ENCODE measurements at regions not wholly inside any gene's neighbourhood (a gene's known extent, or its start where the extent isn't known, plus 50 kb on each side); places are given as distances from the start of the nearest gene placed in this dataset.
"Not testable (repeated sequence)": the region's sequence is repeated elsewhere in the genome, so short reads cannot be mapped to it uniquely, and the experiment has no call there.

GRCh38 chr7:54946764-54947163 is 72.1 kb upstream of the EGFR start:
- Histone ChIP-seq H3K36me3 (ENCODE audit: control insufficient read depth in 1 of 2, insufficient read depth in 2 of 2, low read length in 2 of 2) (no peaks in the 10 kb centered on the region), H3K4me1 (ENCODE audit: control insufficient read depth in 1 of 2, insufficient read depth in 2 of 2, low read length in 2 of 2) (no peaks in the 10 kb centered on the region), H3K9me3 (ENCODE audit: control insufficient read depth in 1 of 2, low read length in 2 of 2) (no peaks in the 10 kb centered on the region), H3K4me3 (ENCODE audit: low read depth in 1 of 2, low read length in 2 of 2) (no peak overlapping the region), H3K9ac (ENCODE audit: low read depth in 1 of 2, low read length in 2 of 2) (no peak overlapping the region), H3K27ac (ENCODE audit: low read depth, low read length) (no peak overlapping the region), H3K27me3 (ENCODE audit: control insufficient read depth in 1 of 2, insufficient read depth in 2 of 2, low read length in 2 of 2) (no peaks in the 10 kb centered on the region)

- no peaks in the 10 kb centered on the region for H3K27me3 ChIP-seq (ENCODE audit: control insufficient read depth in 1 of 2, insufficient read depth in 2 of 2, low read length in 2 of 2)
- H3K9ac ChIP-seq (ENCODE audit: low read depth in 1 of 2, low read length in 2 of 2), result no peak overlapping the region
- no peak overlapping the region for H3K4me3 ChIP-seq (ENCODE audit: low read depth in 1 of 2, low read length in 2 of 2)
- no peaks in the 10 kb centered on the region for H3K4me1 ChIP-seq (ENCODE audit: control insufficient read depth in 1 of 2, insufficient read depth in 2 of 2, low read length in 2 of 2)
- no peak overlapping the region for H3K27ac ChIP-seq (ENCODE audit: low read depth, low read length)
- H3K9me3 ChIP-seq (ENCODE audit: control insufficient read depth in 1 of 2, low read length in 2 of 2), result no peaks in the 10 kb centered on the region
- no peaks in the 10 kb centered on the region for H3K36me3 ChIP-seq (ENCODE audit: control insufficient read depth in 1 of 2, insufficient read depth in 2 of 2, low read length in 2 of 2)
These were observed 71.6 kb upstream of the EGFR start for GRCh38 chr7:54947266-54947665.

- not testable (repeated sequence) for H3K4me1 ChIP-seq (ENCODE audit: control insufficient read depth in 1 of 2, insufficient read depth in 2 of 2, low read length in 2 of 2); H3K27ac ChIP-seq (ENCODE audit: low read depth, low read length); H3K36me3 ChIP-seq (ENCODE audit: control insufficient read depth in 1 of 2, insufficient read depth in 2 of 2, low read length in 2 of 2); H3K27me3 ChIP-seq (ENCODE audit: control insufficient read depth in 1 of 2, insufficient read depth in 2 of 2, low read length in 2 of 2); H3K9me3 ChIP-seq (ENCODE audit: control insufficient read depth in 1 of 2, low read length in 2 of 2); H3K4me3 ChIP-seq (ENCODE audit: low read depth in 1 of 2, low read length in 2 of 2); H3K9ac ChIP-seq (ENCODE audit: low read depth in 1 of 2, low read length in 2 of 2)
These were observed 69.3 kb upstream of the EGFR start for GRCh38 chr7:54949514-54949913.

GRCh38 chr7:54955296-54955695 is 63.5 kb upstream of the EGFR start:
- no peak overlapping the region for H3K4me3 ChIP-seq (ENCODE audit: low read depth in 1 of 2, low read length in 2 of 2)
- no peaks in the 10 kb centered on the region for H3K4me1 ChIP-seq (ENCODE audit: control insufficient read depth in 1 of 2, insufficient read depth in 2 of 2, low read length in 2 of 2)
- no peak overlapping the region for H3K9ac ChIP-seq (ENCODE audit: low read depth in 1 of 2, low read length in 2 of 2)
- no peaks in the 10 kb centered on the region for H3K9me3 ChIP-seq (ENCODE audit: control insufficient read depth in 1 of 2, low read length in 2 of 2)
- no peaks in the 10 kb centered on the region for H3K36me3 ChIP-seq (ENCODE audit: control insufficient read depth in 1 of 2, insufficient read depth in 2 of 2, low read length in 2 of 2)
- H3K27me3 ChIP-seq (ENCODE audit: control insufficient read depth in 1 of 2, insufficient read depth in 2 of 2, low read length in 2 of 2), result no peaks in the 10 kb centered on the region
- H3K27ac ChIP-seq (ENCODE audit: low read depth, low read length), result no peak overlapping the region

GRCh38 chr7:54955696-54956420 is 63.0 kb upstream of the EGFR start:
- Histone ChIP-seq H3K4me1 (ENCODE audit: control insufficient read depth in 1 of 2, insufficient read depth in 2 of 2, low read length in 2 of 2) (no peaks in the 10 kb centered on the region), H3K9me3 (ENCODE audit: control insufficient read depth in 1 of 2, low read length in 2 of 2) (no peaks in the 10 kb centered on the region), H3K27ac (ENCODE audit: low read depth, low read length) (no peak overlapping the region), H3K36me3 (ENCODE audit: control insufficient read depth in 1 of 2, insufficient read depth in 2 of 2, low read length in 2 of 2) (no peaks in the 10 kb centered on the region), H3K4me3 (ENCODE audit: low read depth in 1 of 2, low read length in 2 of 2) (no peak overlapping the region), H3K27me3 (ENCODE audit: control insufficient read depth in 1 of 2, insufficient read depth in 2 of 2, low read length in 2 of 2) (no peaks in the 10 kb centered on the region), H3K9ac (ENCODE audit: low read depth in 1 of 2, low read length in 2 of 2) (no peak overlapping the region)

- no peaks in the 10 kb centered on the region for H3K9me3 ChIP-seq (ENCODE audit: control insufficient read depth in 1 of 2, low read length in 2 of 2)
- no peak overlapping the region for H3K4me3 ChIP-seq (ENCODE audit: low read depth in 1 of 2, low read length in 2 of 2)
- H3K4me1 ChIP-seq (ENCODE audit: control insufficient read depth in 1 of 2, insufficient read depth in 2 of 2, low read length in 2 of 2), result no peaks in the 10 kb centered on the region
- H3K27ac ChIP-seq (ENCODE audit: low read depth, low read length), result no peak overlapping the region
- no peaks in the 10 kb centered on the region for H3K27me3 ChIP-seq (ENCODE audit: control insufficient read depth in 1 of 2, insufficient read depth in 2 of 2, low read length in 2 of 2)
- H3K9ac ChIP-seq (ENCODE audit: low read depth in 1 of 2, low read length in 2 of 2), result no peak overlapping the region
- no peaks in the 10 kb centered on the region for H3K36me3 ChIP-seq (ENCODE audit: control insufficient read depth in 1 of 2, insufficient read depth in 2 of 2, low read length in 2 of 2)
These were observed 62.0 kb upstream of the EGFR start for GRCh38 chr7:54956865-54957264.

- no peaks in the 10 kb centered on the region for H3K9me3 ChIP-seq (ENCODE audit: control insufficient read depth in 1 of 2, low read length in 2 of 2)
- no peak overlapping the region for H3K9ac ChIP-seq (ENCODE audit: low read depth in 1 of 2, low read length in 2 of 2)
- no peaks in the 10 kb centered on the region for H3K36me3 ChIP-seq (ENCODE audit: control insufficient read depth in 1 of 2, insufficient read depth in 2 of 2, low read length in 2 of 2)
- H3K27ac ChIP-seq (ENCODE audit: low read depth, low read length), result no peak overlapping the region
- no peaks in the 10 kb centered on the region for H3K4me1 ChIP-seq (ENCODE audit: control insufficient read depth in 1 of 2, insufficient read depth in 2 of 2, low read length in 2 of 2)
- H3K4me3 ChIP-seq (ENCODE audit: low read depth in 1 of 2, low read length in 2 of 2), result no peak overlapping the region
- H3K27me3 ChIP-seq (ENCODE audit: control insufficient read depth in 1 of 2, insufficient read depth in 2 of 2, low read length in 2 of 2), result no peaks in the 10 kb centered on the region
These were observed 58.3 kb upstream of the EGFR start for GRCh38 chr7:54960517-54960916.

GRCh38 chr7:54961391-54961790 is 57.4 kb upstream of the EGFR start:
- no peaks in the 10 kb centered on the region for H3K4me1 ChIP-seq (ENCODE audit: control insufficient read depth in 1 of 2, insufficient read depth in 2 of 2, low read length in 2 of 2)
- H3K9me3 ChIP-seq (ENCODE audit: control insufficient read depth in 1 of 2, low read length in 2 of 2), result no peaks in the 10 kb centered on the region
- no peaks in the 10 kb centered on the region for H3K36me3 ChIP-seq (ENCODE audit: control insufficient read depth in 1 of 2, insufficient read depth in 2 of 2, low read length in 2 of 2)
- no peak overlapping the region for H3K27ac ChIP-seq (ENCODE audit: low read depth, low read length)
- no peak overlapping the region for H3K9ac ChIP-seq (ENCODE audit: low read depth in 1 of 2, low read length in 2 of 2)
- no peaks in the 10 kb centered on the region for H3K27me3 ChIP-seq (ENCODE audit: control insufficient read depth in 1 of 2, insufficient read depth in 2 of 2, low read length in 2 of 2)
- no peak overlapping the region for H3K4me3 ChIP-seq (ENCODE audit: low read depth in 1 of 2, low read length in 2 of 2)

- no peaks in the 10 kb centered on the region for H3K36me3 ChIP-seq (ENCODE audit: control insufficient read depth in 1 of 2, insufficient read depth in 2 of 2, low read length in 2 of 2)
- H3K9ac ChIP-seq (ENCODE audit: low read depth in 1 of 2, low read length in 2 of 2), result no peak overlapping the region
- no peaks in the 10 kb centered on the region for H3K27me3 ChIP-seq (ENCODE audit: control insufficient read depth in 1 of 2, insufficient read depth in 2 of 2, low read length in 2 of 2)
- H3K4me3 ChIP-seq (ENCODE audit: low read depth in 1 of 2, low read length in 2 of 2), result no peak overlapping the region
- no peaks in the 10 kb centered on the region for H3K4me1 ChIP-seq (ENCODE audit: control insufficient read depth in 1 of 2, insufficient read depth in 2 of 2, low read length in 2 of 2)
- no peak overlapping the region for H3K27ac ChIP-seq (ENCODE audit: low read depth, low read length)
- no peaks in the 10 kb centered on the region for H3K9me3 ChIP-seq (ENCODE audit: control insufficient read depth in 1 of 2, low read length in 2 of 2)
These were observed 55.7 kb upstream of the EGFR start for GRCh38 chr7:54963155-54963554.

- H3K27ac ChIP-seq (ENCODE audit: low read depth, low read length), result no peak overlapping the region
These were observed 54.7 kb upstream of the EGFR start for GRCh38 chr7:54964136-54964535.

GRCh38 chr7:54967377-54967776 is 51.4 kb upstream of the EGFR start:
- Histone ChIP-seq H3K27me3 (ENCODE audit: control insufficient read depth in 1 of 2, insufficient read depth in 2 of 2, low read length in 2 of 2) (no peaks in the 10 kb centered on the region), H3K27ac (ENCODE audit: low read depth, low read length) (no peak overlapping the region), H3K4me3 (ENCODE audit: low read depth in 1 of 2, low read length in 2 of 2) (no peak overlapping the region), H3K4me1 (ENCODE audit: control insufficient read depth in 1 of 2, insufficient read depth in 2 of 2, low read length in 2 of 2) (no peaks in the 10 kb centered on the region), H3K9ac (ENCODE audit: low read depth in 1 of 2, low read length in 2 of 2) (no peak overlapping the region), H3K36me3 (ENCODE audit: control insufficient read depth in 1 of 2, insufficient read depth in 2 of 2, low read length in 2 of 2) (no peaks in the 10 kb centered on the region), H3K9me3 (ENCODE audit: control insufficient read depth in 1 of 2, low read length in 2 of 2) (no peaks in the 10 kb centered on the region)

More at GRCh38 chr7:54964136-54964535, 54.7 kb upstream of the EGFR start:
- H3K9me3 ChIP-seq (ENCODE audit: control insufficient read depth in 1 of 2, low read length in 2 of 2), result no peaks in the 10 kb centered on the region
- H3K27me3 ChIP-seq (ENCODE audit: control insufficient read depth in 1 of 2, insufficient read depth in 2 of 2, low read length in 2 of 2), result no peaks in the 10 kb centered on the region
- H3K4me3 ChIP-seq (ENCODE audit: low read depth in 1 of 2, low read length in 2 of 2), result no peak overlapping the region
- H3K9ac ChIP-seq (ENCODE audit: low read depth in 1 of 2, low read length in 2 of 2), result no peak overlapping the region
- H3K4me1 ChIP-seq (ENCODE audit: control insufficient read depth in 1 of 2, insufficient read depth in 2 of 2, low read length in 2 of 2), result no peaks in the 10 kb centered on the region
- no peaks in the 10 kb centered on the region for H3K36me3 ChIP-seq (ENCODE audit: control insufficient read depth in 1 of 2, insufficient read depth in 2 of 2, low read length in 2 of 2)

Data from duodenal mucosa (tissue), 2 donors.